ENCODE measurements at regions not wholly inside any gene's neighbourhood (a gene's known extent, or its start where the extent isn't known, plus 50 kb on each side); places are given as distances from the start of the nearest gene placed in this dataset.
"Not testable (repeated sequence)": the region's sequence is repeated elsewhere in the genome, so short reads cannot be mapped to it uniquely, and the experiment has no call there.

GRCh38 chr3:193030276-193030675, 112.6 kb upstream of the MB21D2 start:
- TF ChIP-seq CTCF (conservative IDR thresholded peaks at IDR 0.05) (no peak), EZH2 (IDR thresholded peaks at IDR 0.05; ENCODE audit: low read depth) (no peak)
- H3K4me3 ChIP-seq: no peak overlapping the region
- intact Hi-C loops (cut with micrococcal nuclease; ENCODE audit: unreplicated experiment): no loop called here
- no peak overlapping the region for H3K4me2 ChIP-seq
- H3K27me3 ChIP-seq (ENCODE audit: insufficient read depth, low read depth): no peaks in the 10 kb centered on the region
- no peak for DNase-seq
- no peaks in the 10 kb centered on the region; the same call in 1 of the 2 replicates for H3F3A ChIP-seq (ENCODE audit: insufficient read depth, low read depth)
- no peaks in the 10 kb centered on the region for H3K9me3 ChIP-seq (ENCODE audit: insufficient read depth, low read depth)
- no peak overlapping the region for H3K27ac ChIP-seq
- H2AFZ ChIP-seq: no peak overlapping the region
- no peaks in the 10 kb centered on the region for H3K79me2 ChIP-seq (ENCODE audit: low read depth)
- no peaks in the 10 kb centered on the region for H3K36me3 ChIP-seq (ENCODE audit: low read depth)
- CTCF ChIA-PET: no interaction called here
- no peaks in the 10 kb centered on the region for H4K20me1 ChIP-seq (ENCODE audit: insufficient read depth)
- no TSS peak for BruUV-seq (replicated peaks)
- POLR2A ChIA-PET (ENCODE audit: unreplicated experiment): no interaction called here
- no peaks in the 10 kb centered on the region for H3K4me1 ChIP-seq (replicated peaks; ENCODE audit: insufficient read depth)
- H3K9me2 ChIP-seq (ENCODE audit: insufficient read depth): no peaks in the 10 kb centered on the region

- POLR2A ChIA-PET (ENCODE audit: unreplicated experiment): no interaction called here
- no peaks in the 10 kb centered on the region for H4K20me1 ChIP-seq (ENCODE audit: insufficient read depth)
- H3K27ac ChIP-seq: no peak overlapping the region
- no peaks in the 10 kb centered on the region for H3K79me2 ChIP-seq (ENCODE audit: low read depth)
- no peak overlapping the region for H3K4me3 ChIP-seq
- DNase-seq: no peak
- intact Hi-C loops (cut with micrococcal nuclease; ENCODE audit: unreplicated experiment): no loop called here
- H3K9me2 ChIP-seq (ENCODE audit: insufficient read depth): no peaks in the 10 kb centered on the region
- CTCF ChIA-PET: no interaction called here
- TF ChIP-seq EZH2 (IDR thresholded peaks at IDR 0.05; ENCODE audit: low read depth): no peak
- no peak for TF ChIP-seq CTCF (conservative IDR thresholded peaks at IDR 0.05)
- no peak overlapping the region for H2AFZ ChIP-seq
- no peaks in the 10 kb centered on the region for H3K36me3 ChIP-seq (ENCODE audit: low read depth)
- H3F3A ChIP-seq (ENCODE audit: insufficient read depth, low read depth): no peaks in the 10 kb centered on the region
- H3K27me3 ChIP-seq (ENCODE audit: insufficient read depth, low read depth): no peaks in the 10 kb centered on the region
- BruUV-seq (replicated peaks): no TSS peak
- H3K4me1 ChIP-seq (replicated peaks; ENCODE audit: insufficient read depth): no peaks in the 10 kb centered on the region
- H3K4me2 ChIP-seq: no peak overlapping the region
- H3K9me3 ChIP-seq (ENCODE audit: insufficient read depth, low read depth): no peaks in the 10 kb centered on the region
These were observed 114.3 kb upstream of the MB21D2 start for GRCh38 chr3:193031911-193032310.

GRCh38 chr3:193033226-193033780, 115.6 kb upstream of the MB21D2 start:
- no TSS peak for BruUV-seq (replicated peaks)
- H3K27ac ChIP-seq: no peak overlapping the region
- no peak overlapping the region for H2AFZ ChIP-seq
- no peaks in the 10 kb centered on the region for H3K9me3 ChIP-seq (ENCODE audit: insufficient read depth, low read depth)
- H3K4me1 ChIP-seq (replicated peaks; ENCODE audit: insufficient read depth): no peaks in the 10 kb centered on the region
- DNase-seq: no peak
- no peaks in the 10 kb centered on the region for H4K20me1 ChIP-seq (ENCODE audit: insufficient read depth)
- no peaks in the 10 kb centered on the region for H3K9me2 ChIP-seq (ENCODE audit: insufficient read depth)
- H3K27me3 ChIP-seq (ENCODE audit: insufficient read depth, low read depth): no peaks in the 10 kb centered on the region
- intact Hi-C loops (cut with micrococcal nuclease; ENCODE audit: unreplicated experiment): no loop called here
- no peaks in the 10 kb centered on the region for H3K36me3 ChIP-seq (ENCODE audit: low read depth)
- no peaks in the 10 kb centered on the region for H3F3A ChIP-seq (ENCODE audit: insufficient read depth, low read depth)
- no peak overlapping the region for H3K4me3 ChIP-seq
- H3K4me2 ChIP-seq: no peak overlapping the region
- ChIA-PET POLR2A (ENCODE audit: unreplicated experiment) (no interaction called here), CTCF (no interaction called here)
- TF ChIP-seq CTCF (conservative IDR thresholded peaks at IDR 0.05): no peak
- TF ChIP-seq EZH2 (IDR thresholded peaks at IDR 0.05; ENCODE audit: low read depth): no peak
- H3K79me2 ChIP-seq (ENCODE audit: low read depth): no peaks in the 10 kb centered on the region

GRCh38 chr3:193037828-193038227, 120.2 kb upstream of the MB21D2 start:
- H3K4me2 ChIP-seq; H3K79me2 ChIP-seq (ENCODE audit: low read depth); H3F3A ChIP-seq (ENCODE audit: insufficient read depth, low read depth); H3K9me3 ChIP-seq (ENCODE audit: insufficient read depth, low read depth); H3K36me3 ChIP-seq (ENCODE audit: low read depth); CTCF ChIA-PET; BruUV-seq (replicated peaks); intact Hi-C loops (cut with micrococcal nuclease; ENCODE audit: unreplicated experiment); POLR2A ChIA-PET (ENCODE audit: unreplicated experiment); H3K4me1 ChIP-seq (replicated peaks; ENCODE audit: insufficient read depth); H2AFZ ChIP-seq; H3K27ac ChIP-seq; H3K4me3 ChIP-seq; H3K27me3 ChIP-seq (ENCODE audit: insufficient read depth, low read depth); H3K9me2 ChIP-seq (ENCODE audit: insufficient read depth); H4K20me1 ChIP-seq (ENCODE audit: insufficient read depth); DNase-seq: not testable (repeated sequence)

All from PC-9 (cell line).